ENCODE measurements at regions not wholly inside any gene's neighbourhood (a gene's known extent, or its start where the extent isn't known, plus 50 kb on each side); places are given as distances from the start of the nearest gene placed in this dataset.

- TF ChIP-seq EP300 (IDR thresholded peaks at IDR 0.05), result no peak
- no peak for TF ChIP-seq POLR2A (IDR thresholded peaks at IDR 0.05)
- TF ChIP-seq CTCF (IDR thresholded peaks at IDR 0.05), result no peak
- TF ChIP-seq POLR2AphosphoS5 (IDR thresholded peaks at IDR 0.05), result no peak
Measured at GRCh38 chr20:26354511-26354910, 657.9 kb upstream of the ZNF337 start.

Measured in upper lobe of left lung (tissue), 4 donors.